Coronary artery (tissue), 2 donors: ENCODE measurements at regions not wholly inside any gene's neighbourhood (a gene's known extent, or its start where the extent isn't known, plus 50 kb on each side); places are given as distances from the start of the nearest gene placed in this dataset.

ENCODE experiments used
- DNase-seq: peaks from one replicate; pipeline ENCODE4 v3.0.0-alpha.2; 2017; ENCODE audit warnings: low spot score
- H3K27ac ChIP-seq, 2 donors: fragments of 200-600 bp; sonication (generic); one replicate each; pipeline ENCODE4 v1.5.1; 2016 to 2019
- H3K4me3 ChIP-seq: fragments of 200-600 bp; sonication (generic); 2 replicates; pipeline ENCODE4 v1.5.1; 2016; ENCODE audit warnings: mild to moderate bottlenecking, moderate library complexity
- TF ChIP-seq, protein P1 (sequence below): fragments of 200-600 bp; sonication (generic); IDR thresholded peaks from one replicate; pipeline ENCODE4 v1.5.1; 2019; ENCODE audit warnings: antibody characterized with exemption

DNA sequence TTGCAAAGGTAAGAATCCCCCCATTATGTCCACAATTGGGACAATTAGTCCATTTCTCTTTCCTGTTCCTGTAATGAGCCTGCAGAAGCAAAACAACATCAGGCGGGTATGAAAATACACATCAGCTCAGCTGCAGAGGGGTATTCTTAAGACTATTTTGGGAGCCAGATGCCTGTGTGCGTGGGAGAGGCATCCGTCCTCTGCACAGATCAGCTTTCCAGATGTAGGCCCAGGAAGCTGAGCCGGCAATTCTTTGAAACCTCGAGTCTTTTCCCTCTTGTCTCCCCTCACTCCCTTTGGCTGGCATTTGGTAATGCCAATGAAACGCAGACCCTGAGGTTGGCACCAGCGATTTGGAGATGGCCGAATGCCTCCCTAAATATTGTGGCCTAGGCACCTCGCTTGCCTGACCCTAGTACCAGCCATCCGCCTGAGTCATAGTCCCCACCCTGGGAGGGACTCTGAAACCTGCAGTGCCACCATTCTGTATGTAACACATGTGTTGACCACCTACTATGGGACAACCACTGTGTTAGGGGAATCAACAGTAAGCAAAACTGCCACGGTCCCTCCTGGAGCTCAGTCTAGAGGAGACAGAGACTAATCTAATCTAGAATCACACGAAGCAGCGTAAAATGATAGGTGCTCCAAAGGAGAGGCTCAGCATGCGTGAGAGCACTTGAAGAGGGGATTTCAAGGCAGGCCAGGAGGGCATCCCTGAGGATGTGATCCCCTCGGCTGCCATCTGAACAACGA is 603.0 kb downstream of the MATN1 start:
- H3K27ac ChIP-seq = no peak overlapping the region
- no peak overlapping the region for H3K4me3 ChIP-seq
- TF ChIP-seq, protein P1, sequence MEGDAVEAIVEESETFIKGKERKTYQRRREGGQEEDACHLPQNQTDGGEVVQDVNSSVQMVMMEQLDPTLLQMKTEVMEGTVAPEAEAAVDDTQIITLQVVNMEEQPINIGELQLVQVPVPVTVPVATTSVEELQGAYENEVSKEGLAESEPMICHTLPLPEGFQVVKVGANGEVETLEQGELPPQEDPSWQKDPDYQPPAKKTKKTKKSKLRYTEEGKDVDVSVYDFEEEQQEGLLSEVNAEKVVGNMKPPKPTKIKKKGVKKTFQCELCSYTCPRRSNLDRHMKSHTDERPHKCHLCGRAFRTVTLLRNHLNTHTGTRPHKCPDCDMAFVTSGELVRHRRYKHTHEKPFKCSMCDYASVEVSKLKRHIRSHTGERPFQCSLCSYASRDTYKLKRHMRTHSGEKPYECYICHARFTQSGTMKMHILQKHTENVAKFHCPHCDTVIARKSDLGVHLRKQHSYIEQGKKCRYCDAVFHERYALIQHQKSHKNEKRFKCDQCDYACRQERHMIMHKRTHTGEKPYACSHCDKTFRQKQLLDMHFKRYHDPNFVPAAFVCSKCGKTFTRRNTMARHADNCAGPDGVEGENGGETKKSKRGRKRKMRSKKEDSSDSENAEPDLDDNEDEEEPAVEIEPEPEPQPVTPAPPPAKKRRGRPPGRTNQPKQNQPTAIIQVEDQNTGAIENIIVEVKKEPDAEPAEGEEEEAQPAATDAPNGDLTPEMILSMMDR = no peak
- DNase-seq = no peak

DNA sequence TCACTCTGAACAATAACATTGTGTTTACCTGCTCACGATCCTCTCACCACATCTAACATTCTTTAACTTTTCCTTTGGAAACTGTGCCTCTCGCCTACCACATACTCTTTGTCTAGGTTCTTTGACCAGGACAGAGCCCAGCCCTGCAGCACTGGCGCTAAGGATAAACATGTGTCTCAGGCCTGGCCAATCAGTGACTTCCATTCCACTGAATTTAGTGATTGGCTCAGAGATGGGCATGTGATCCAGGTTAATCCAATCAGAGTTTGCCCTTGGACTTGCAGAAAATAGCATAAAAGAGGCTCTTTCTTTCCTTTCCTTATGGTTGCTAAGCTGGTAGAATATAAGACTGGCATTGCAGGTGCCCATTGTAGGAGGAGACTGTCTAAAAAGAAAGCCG is 605.7 kb downstream of the MATN1 start:
- TF ChIP-seq, protein P1 = no peak
- no peak overlapping the region for H3K27ac ChIP-seq
- DNase-seq = no peak
- no peak overlapping the region for H3K4me3 ChIP-seq

DNA sequence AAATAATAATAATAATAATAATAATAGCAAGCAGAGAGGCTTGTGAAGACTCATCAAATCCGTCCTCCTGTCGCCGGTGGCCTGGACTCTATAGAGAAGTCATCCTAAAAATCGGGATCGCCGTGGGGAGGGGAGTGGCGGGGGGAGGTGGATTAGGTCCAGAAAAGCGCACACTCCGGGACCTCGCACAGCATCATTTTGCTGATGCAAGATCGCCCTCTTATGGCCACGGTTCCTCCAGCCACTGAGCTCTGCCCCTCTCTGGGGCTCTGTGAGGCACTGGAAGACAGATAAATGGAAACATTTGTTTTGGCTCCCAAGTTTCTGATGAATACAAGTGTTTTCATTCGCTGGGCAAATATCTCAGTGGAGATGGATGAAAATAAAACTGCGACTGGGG is 612.0 kb downstream of the MATN1 start:
- Histone ChIP-seq H3K4me3 (no peak overlapping the region), H3K27ac (no peak overlapping the region)
- TF ChIP-seq, protein P1 = no peak
- DNase-seq = no peak

DNA sequence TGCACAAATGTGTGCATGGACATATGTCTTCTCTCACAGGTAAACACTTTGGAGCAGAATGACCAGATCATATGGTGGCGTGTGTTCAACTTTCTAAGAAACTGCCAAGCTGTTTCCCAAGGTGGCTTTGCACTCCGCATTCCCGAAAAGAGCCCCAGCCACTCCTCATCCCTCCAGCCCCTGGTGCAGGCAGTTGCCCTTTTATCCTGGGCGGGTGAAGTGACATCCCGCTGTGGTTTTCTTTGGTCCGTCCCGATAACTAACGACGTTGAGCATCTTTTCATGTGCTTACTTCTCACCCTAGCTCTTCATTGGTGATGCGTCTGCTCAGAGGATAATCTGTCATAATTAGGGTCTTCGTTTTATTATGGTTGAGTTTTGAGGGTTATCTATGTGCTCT is 612.5 kb downstream of the MATN1 start:
- no peak overlapping the region for H3K4me3 ChIP-seq
- TF ChIP-seq, protein P1 = no peak
- no peak for DNase-seq
- no peak overlapping the region for H3K27ac ChIP-seq

DNA sequence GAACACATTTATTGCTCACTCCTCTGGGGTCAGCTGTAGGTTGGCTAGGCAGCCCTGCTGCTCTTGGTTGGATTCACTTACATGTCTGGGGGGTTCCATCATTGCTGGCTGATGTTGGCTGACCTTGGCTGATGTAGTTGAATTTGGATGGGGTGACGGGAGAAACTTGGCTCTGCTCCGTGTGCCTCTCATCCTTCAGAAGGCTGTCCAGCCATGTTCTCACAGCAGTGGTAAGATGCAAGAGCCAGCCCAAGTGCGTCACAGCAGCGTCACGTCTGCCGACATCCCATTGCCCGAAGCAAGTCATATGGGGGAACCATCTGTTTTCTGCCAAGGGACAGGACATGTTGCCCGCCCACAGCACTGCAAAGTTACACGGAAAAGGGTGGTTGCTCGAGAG is 613.5 kb downstream of the MATN1 start:
- Histone ChIP-seq H3K4me3 (no peak overlapping the region), H3K27ac (no peak overlapping the region)
- DNase-seq = no peak
- TF ChIP-seq, protein P1 = no peak

DNA sequence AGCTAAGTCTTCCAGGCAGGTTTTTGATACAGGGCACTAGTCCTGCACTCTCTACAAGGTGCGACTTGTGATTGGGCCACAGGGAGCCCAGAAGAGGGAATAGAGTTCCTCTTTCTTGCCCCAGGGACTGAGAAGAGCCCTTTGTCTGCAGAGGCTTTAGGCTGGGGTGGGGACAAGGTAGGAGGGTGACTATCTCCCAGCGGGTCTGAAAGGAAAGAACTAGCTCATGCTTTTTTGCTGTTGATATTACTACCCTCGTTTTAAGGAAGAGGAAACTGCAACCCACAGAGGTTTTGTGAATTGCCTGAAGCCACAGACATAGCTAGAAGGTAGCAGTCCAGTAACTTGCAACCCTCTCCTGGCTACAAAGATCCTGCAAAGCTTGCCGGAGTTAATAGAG is 615.2 kb downstream of the MATN1 start:
- DNase-seq = no peak
- Histone ChIP-seq H3K27ac (no peak overlapping the region), H3K4me3 (no peak overlapping the region)
- TF ChIP-seq, protein P1 = no peak

DNA sequence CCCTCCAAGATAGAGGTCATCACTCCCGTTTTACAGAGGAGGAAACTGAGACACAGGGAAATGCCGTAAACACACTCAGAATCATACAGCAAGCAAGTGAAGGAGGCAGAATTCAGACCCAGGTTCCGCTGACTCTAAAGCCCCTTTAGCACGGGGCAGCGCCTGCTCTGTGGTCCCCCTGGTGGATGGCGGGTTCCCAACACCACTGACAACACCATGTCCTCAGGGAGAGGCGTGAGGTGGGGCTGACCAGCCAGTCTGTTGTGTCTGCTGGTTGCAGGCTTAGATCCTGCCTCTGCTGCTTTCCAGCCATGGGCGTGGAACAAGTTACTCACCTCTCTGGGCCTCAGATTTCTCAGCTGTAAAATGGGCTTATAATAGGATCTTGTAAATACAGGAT is 617.3 kb downstream of the MATN1 start:
- DNase-seq = no peak
- TF ChIP-seq, protein P1 = no peak
- Histone ChIP-seq H3K4me3 (no peak overlapping the region), H3K27ac (no peak overlapping the region)
